ENCODE measurements at regions not wholly inside any gene's neighbourhood (a gene's known extent, or its start where the extent isn't known, plus 50 kb on each side); places are given as distances from the start of the nearest gene placed in this dataset.

DNA sequence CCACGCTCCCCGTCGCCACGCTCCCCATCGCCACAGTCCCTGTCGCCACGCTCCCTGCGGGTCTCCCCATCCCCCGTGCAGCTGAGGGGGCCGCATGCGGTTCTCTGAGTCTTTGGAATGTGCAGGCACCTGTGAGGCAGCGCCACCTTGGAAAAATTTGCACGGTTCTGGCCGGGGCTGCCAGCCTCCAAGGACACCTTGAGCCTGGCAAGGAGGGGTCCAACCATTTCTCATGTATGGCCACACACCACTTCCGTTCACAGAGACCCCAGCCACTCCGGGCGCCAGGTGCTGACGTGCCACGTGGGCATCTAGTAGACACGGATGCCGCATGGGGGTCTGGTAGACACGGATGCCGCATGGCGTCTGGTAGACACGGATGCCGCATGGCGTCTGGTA, 70.5 kb upstream of the ADGRA1 start:
- POLR2A ChIA-PET: no interaction called here
- DNase-seq (no peak), ATAC-seq (no peak)
- H3K4me1 Mint-ChIP-seq (ENCODE audit: low read depth): no peaks in the 10 kb centered on the region
- TF ChIP-seq, protein P1, sequence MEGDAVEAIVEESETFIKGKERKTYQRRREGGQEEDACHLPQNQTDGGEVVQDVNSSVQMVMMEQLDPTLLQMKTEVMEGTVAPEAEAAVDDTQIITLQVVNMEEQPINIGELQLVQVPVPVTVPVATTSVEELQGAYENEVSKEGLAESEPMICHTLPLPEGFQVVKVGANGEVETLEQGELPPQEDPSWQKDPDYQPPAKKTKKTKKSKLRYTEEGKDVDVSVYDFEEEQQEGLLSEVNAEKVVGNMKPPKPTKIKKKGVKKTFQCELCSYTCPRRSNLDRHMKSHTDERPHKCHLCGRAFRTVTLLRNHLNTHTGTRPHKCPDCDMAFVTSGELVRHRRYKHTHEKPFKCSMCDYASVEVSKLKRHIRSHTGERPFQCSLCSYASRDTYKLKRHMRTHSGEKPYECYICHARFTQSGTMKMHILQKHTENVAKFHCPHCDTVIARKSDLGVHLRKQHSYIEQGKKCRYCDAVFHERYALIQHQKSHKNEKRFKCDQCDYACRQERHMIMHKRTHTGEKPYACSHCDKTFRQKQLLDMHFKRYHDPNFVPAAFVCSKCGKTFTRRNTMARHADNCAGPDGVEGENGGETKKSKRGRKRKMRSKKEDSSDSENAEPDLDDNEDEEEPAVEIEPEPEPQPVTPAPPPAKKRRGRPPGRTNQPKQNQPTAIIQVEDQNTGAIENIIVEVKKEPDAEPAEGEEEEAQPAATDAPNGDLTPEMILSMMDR (IDR thresholded peaks at IDR 0.05): no peak
- H3K27ac Mint-ChIP-seq: no peak overlapping the region
- H3K36me3 Mint-ChIP-seq (ENCODE audit: low read depth): no peaks in the 10 kb centered on the region
- H3K4me3 Mint-ChIP-seq: no peak overlapping the region
- intact Hi-C loops (cut with micrococcal nuclease): no loop called here
- CTCF ChIA-PET: no interaction called here
- no peaks in the 10 kb centered on the region for H3K9me3 Mint-ChIP-seq
- peaks cover 2% of the 10 kb centered on the region for H3K27me3 Mint-ChIP-seq

DNA sequence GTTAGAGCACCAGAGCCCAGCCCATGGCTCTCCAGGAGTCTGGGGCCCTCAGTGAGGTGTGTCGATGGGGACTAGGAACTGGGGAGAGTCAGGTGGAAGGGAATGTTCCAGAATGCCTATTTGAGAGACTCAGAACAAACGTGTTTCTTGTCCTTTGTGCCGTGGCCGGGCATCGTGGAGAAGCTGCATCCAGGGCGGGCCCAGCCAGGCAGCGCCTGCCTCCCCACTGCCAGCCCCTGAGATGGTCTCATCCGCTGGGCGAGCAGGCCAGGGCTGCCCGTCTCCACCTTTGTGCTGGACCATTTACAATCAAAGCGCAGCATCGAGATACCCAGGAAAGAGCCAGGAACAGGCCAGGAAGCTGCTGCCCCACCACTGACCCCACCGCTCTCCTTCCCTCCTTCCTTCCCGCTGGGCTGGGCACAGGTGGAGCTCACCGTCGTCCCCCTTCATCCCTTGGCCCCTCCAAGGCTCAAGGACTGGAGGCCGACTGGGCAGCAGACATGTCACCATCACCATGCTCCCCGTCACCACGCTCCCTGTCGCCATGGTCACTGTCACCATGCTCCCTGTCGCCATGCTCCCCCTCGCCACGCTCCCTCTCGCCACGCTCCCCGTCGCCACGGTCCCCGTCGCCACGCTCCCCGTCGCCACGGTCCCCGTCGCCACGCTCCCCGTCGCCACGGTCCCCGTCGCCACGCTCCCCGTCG, 71.1 kb upstream of the ADGRA1 start:
- intact Hi-C loops (cut with micrococcal nuclease): no loop called here
- H3K9me3 Mint-ChIP-seq: no peaks in the 10 kb centered on the region
- H3K4me3 Mint-ChIP-seq: no peak overlapping the region
- no peak for ATAC-seq
- no peak for DNase-seq
- ChIA-PET POLR2A (no interaction called here), CTCF (no interaction called here)
- no peak overlapping the region for H3K27ac Mint-ChIP-seq
- H3K27me3 Mint-ChIP-seq: peaks cover 2% of the 10 kb centered on the region
- TF ChIP-seq, protein P1 (IDR thresholded peaks at IDR 0.05): no peak
- no peaks in the 10 kb centered on the region for H3K36me3 Mint-ChIP-seq (ENCODE audit: low read depth)
- H3K4me1 Mint-ChIP-seq (ENCODE audit: low read depth): no peaks in the 10 kb centered on the region

DNA sequence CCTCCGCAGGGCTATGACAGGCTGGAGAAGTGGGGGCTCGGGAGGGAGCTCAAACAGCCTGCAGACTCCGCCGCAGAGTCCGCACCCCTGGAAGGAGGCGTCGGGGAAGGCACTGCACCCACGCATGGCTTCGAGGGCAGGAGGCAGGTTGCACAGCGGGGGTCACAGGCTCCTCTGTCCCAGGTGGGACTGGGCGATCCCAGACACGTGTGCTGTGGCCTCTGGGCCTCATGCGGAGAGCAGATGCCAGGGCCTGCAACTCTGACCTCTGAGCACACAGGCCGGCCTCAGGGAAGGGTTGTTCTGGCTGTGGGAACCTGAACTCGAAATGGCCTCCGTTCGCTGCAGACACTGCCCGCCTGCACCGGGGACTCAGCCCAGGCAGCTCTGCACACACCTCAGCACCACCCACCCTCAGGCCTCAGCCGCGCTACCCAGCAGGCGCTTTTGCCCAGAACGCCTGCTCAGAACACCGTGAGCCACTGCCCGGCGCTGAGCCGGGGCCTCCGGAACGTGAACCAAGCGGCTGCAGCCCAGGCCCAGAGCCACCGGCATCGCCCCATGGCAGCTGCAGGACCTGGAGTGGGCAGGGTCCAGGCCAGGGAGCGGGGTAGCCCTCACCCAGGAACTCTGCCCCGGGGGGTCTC, 71.8 kb upstream of the ADGRA1 start:
- intact Hi-C loops (cut with micrococcal nuclease): no loop called here

DNA sequence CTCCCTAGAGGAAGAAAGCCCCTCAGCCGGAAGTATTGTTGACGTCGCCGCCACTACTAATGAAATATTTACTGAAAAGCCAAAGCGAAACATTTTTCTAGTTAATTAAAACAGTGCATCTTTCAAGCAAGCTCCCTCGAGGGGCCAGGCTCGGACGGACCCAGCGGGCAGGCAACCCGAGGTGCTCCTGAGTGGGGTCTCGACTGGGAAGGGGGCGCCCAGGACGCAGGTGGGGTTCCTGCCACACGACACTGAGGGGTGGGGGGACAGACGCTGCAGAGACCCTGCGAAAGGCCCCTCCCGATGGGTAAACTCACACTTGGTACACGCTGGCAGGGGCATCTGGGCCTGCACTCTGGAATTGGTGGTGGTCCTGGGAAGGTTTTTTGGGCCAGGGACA, 72.4 kb upstream of the ADGRA1 start:
- H3K9me3 Mint-ChIP-seq: no peaks in the 10 kb centered on the region
- peaks cover 2% of the 10 kb centered on the region for H3K27me3 Mint-ChIP-seq
- no peak overlapping the region for H3K4me3 Mint-ChIP-seq
- TF ChIP-seq, protein P1 (IDR thresholded peaks at IDR 0.05): no peak
- H3K27ac Mint-ChIP-seq: no peak overlapping the region
- H3K4me1 Mint-ChIP-seq (ENCODE audit: low read depth): no peaks in the 10 kb centered on the region
- intact Hi-C loops (cut with micrococcal nuclease): no loop called here
- DNase-seq (no peak), ATAC-seq (no peak)
- CTCF ChIA-PET: no interaction called here
- POLR2A ChIA-PET: no interaction called here
- H3K36me3 Mint-ChIP-seq (ENCODE audit: low read depth): no peaks in the 10 kb centered on the region

More for the DNA sequence above, 71.8 kb upstream of the ADGRA1 start:
- no peak for DNase-seq
- no peaks in the 10 kb centered on the region for H3K36me3 Mint-ChIP-seq (ENCODE audit: low read depth)
- ATAC-seq: no peak
- POLR2A ChIA-PET: no interaction called here
- H3K9me3 Mint-ChIP-seq: no peaks in the 10 kb centered on the region
- H3K27me3 Mint-ChIP-seq: peaks cover 2% of the 10 kb centered on the region
- TF ChIP-seq, protein P1 (IDR thresholded peaks at IDR 0.05): no peak
- no peak overlapping the region for H3K27ac Mint-ChIP-seq
- CTCF ChIA-PET: no interaction called here
- no peaks in the 10 kb centered on the region for H3K4me1 Mint-ChIP-seq (ENCODE audit: low read depth)
- no peak overlapping the region for H3K4me3 Mint-ChIP-seq

DNA sequence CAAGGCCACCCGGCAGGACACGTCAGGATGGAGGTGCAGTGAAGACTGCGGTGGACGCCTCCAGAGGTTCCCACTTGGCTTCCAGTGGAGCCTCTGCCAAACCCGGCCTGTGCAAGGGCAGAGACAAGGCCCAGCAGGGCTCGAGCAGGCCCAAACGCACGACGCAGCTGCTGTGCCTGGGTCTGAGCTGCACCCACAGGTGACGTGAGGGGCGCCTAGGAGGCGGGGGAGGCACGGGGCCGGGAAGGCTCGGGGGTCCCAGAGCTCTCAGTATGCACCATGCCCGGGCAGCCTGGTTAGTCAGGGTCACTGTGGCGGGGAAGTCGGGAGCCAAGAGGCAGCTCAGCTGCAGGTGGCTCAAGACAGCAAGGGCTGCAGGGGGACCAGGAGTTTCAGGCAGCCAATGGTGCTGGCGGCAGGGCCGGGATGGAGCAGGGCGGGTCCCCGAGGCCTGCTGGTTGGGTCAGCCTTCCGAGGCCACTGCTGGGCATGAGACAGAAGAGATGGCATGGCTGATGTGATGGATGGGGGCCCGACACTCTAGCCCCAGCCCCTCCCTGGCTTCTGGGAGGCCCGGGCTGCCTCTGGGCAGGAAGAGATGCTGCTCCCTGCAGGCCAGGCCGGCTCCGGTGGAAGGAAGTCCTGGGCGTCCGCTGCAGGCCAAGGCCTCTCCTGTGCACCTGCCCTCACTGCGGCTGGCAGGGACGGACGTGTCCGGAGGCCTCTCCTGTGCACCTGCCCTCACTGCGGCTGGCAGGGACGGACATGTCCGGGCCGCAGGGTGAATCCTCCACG, 72.2 kb upstream of the CFAP46 start:
- CTCF ChIA-PET: no interaction called here
- Mint-ChIP-seq H3K4me3 (no peak overlapping the region), H3K9me3 (no peaks in the 10 kb centered on the region), H3K27ac (no peak overlapping the region), H3K36me3 (ENCODE audit: low read depth) (no peaks in the 10 kb centered on the region), H3K4me1 (ENCODE audit: low read depth) (no peaks in the 10 kb centered on the region), H3K27me3 (peaks cover 2% of the 10 kb centered on the region)
- POLR2A ChIA-PET: no interaction called here
- no peak for ATAC-seq
- DNase-seq: no peak
- intact Hi-C loops (cut with micrococcal nuclease): no loop called here
- TF ChIP-seq, protein P1 (IDR thresholded peaks at IDR 0.05): no peak
